H1 (cell line): ENCODE measurements at regions not wholly inside any gene's neighbourhood (a gene's known extent, or its start where the extent isn't known, plus 50 kb on each side); places are given as distances from the start of the nearest gene placed in this dataset.

Source experiments
- CTCF ChIA-PET: fragments of 300-600 bp; sonication (Branson Sonifier 250); formaldehyde crosslinking; loops from one replicate; lab custom pipeline; 2021; ENCODE audit not compliant: partially characterized antibody; lab: Charles Lee
- POLR2A ChIA-PET: fragments of 300-600 bp; sonication (Branson Sonifier 250); formaldehyde crosslinking; loops from one replicate; lab custom pipeline; 2021; ENCODE audit warnings: inconsistent platforms; ENCODE audit not compliant: partially characterized antibody; lab: Charles Lee
- DNase-seq, 2 experiments: peaks; one replicate each; pipeline versions ENCODE4 v3.0.0 to v3.0.0-alpha.2; 2010 to 2022; ENCODE audit warnings: low spot score in 2 of 2, low read depth in 1 of 2, mixed read lengths in 1 of 2
- FAIRE-seq: peaks from 2 replicates; lab custom pipeline; 2011; peaks lifted over from hg19 to GRCh38; lab: Jason Lieb, UNC
- H2AFZ ChIP-seq: 2 replicates; pipeline ENCODE4 v1.8.1; 2012; ENCODE audit warnings: low read length, inconsistent platforms
- H2AK5ac ChIP-seq: 2 replicates; pipeline ENCODE4 v1.6.1; 2013; ENCODE audit warnings: low read depth, low read length
- H2BK120ac ChIP-seq: replicated peaks from 2 replicates; pipeline ENCODE3; 2013; ENCODE audit warnings: low read depth, low read length, inconsistent platforms
- H2BK12ac ChIP-seq: 2 replicates; pipeline ENCODE4 v1.6.1; 2013; ENCODE audit warnings: low read depth, low read length
- H2BK15ac ChIP-seq: 2 replicates; pipeline ENCODE4 v1.6.1; 2013; ENCODE audit warnings: low read length
- H2BK20ac ChIP-seq: 2 replicates; pipeline ENCODE4 v1.6.1; 2013; ENCODE audit warnings: low read length
- H2BK5ac ChIP-seq: 2 replicates; pipeline ENCODE4 v1.6.1; 2013; ENCODE audit warnings: low read depth, low read length
- H3K14ac ChIP-seq: 2 replicates; pipeline ENCODE4 v1.6.1; 2013; ENCODE audit warnings: inconsistent platforms; ENCODE audit not compliant: insufficient read length
- H3K18ac ChIP-seq: 2 replicates; pipeline ENCODE4 v1.6.1; 2013; ENCODE audit warnings: low read length; ENCODE audit errors: extremely low read depth
- H3K23ac ChIP-seq: 2 replicates; pipeline ENCODE4 v1.6.1; 2013; ENCODE audit warnings: inconsistent platforms; ENCODE audit not compliant: insufficient read length
- H3K23me2 ChIP-seq: 2 replicates; pipeline ENCODE4 v1.6.1; 2013; ENCODE audit warnings: low read depth, low read length
- H3K27ac ChIP-seq: 2 replicates; pipeline ENCODE4 v1.6.1; 2011; ENCODE audit warnings: low read depth, low read length, inconsistent platforms
- H3K27me3 ChIP-seq, 4 experiments: replicated peaks in 1 of 4; 1 replicate in 1 of 4; 2 replicates in 3 of 4; pipeline versions ENCODE4 v1.6.1 to v1.8.1; 2011 to 2013; ENCODE audit warnings: low read length in 3 of 4, mild to moderate bottlenecking in 3 of 4, inconsistent platforms in 2 of 4, mixed read lengths in 2 of 4, moderate library complexity in 1 of 4; ENCODE audit not compliant: control insufficient read depth in 3 of 4, insufficient read depth in 3 of 4; ENCODE audit errors: extremely low read depth in 1 of 4
- H3K36me3 ChIP-seq, 4 experiments: 2 replicates each; pipeline versions ENCODE4 v1.6.1 to v1.8.1; 2011 to 2013; ENCODE audit warnings: mild to moderate bottlenecking in 4 of 4, low read length in 3 of 4, moderate library complexity in 2 of 4, control low read depth in 1 of 4, inconsistent platforms in 1 of 4; ENCODE audit not compliant: insufficient read depth in 4 of 4, control insufficient read depth in 2 of 4
- H3K4ac ChIP-seq: replicated peaks from 2 replicates; pipeline ENCODE3; 2013; ENCODE audit warnings: low read length, low read depth, mixed read lengths, inconsistent platforms; ENCODE audit not compliant: insufficient read length
- H3K4me1 ChIP-seq, 4 experiments: replicated peaks in 1 of 4; 1 replicate in 1 of 4; 2 replicates in 3 of 4; pipeline versions ENCODE4 v1.6.1 to v1.8.1; 2011 to 2013; ENCODE audit warnings: low read length in 3 of 4, inconsistent platforms in 2 of 4, mixed read lengths in 1 of 4; ENCODE audit not compliant: insufficient read depth in 4 of 4, control insufficient read depth in 3 of 4
- H3K4me2 ChIP-seq, 2 experiments: 2 replicates each; pipeline versions ENCODE4 v1.6.1 to v1.8.1; 2011 to 2013; ENCODE audit warnings: low read depth in 2 of 2, low read length in 2 of 2, control low read depth in 1 of 2, inconsistent platforms in 1 of 2, mild to moderate bottlenecking in 1 of 2; ENCODE audit not compliant: insufficient read depth in 1 of 2
- H3K4me3 ChIP-seq, 4 experiments: fragments of 200-600, 300-600 bp in 1 of 4; sonication (generic), shearing (Covaris generic), sonication (Bioruptor Twin) in 1 of 4; 2 replicates each; pipeline versions ENCODE4 v1.5.1 to v1.8.1; 2011 to 2016; ENCODE audit warnings: low read length in 4 of 4, low read depth in 3 of 4, control low read depth in 2 of 4, inconsistent platforms in 2 of 4, mild to moderate bottlenecking in 2 of 4, mixed read lengths in 1 of 4, moderate library complexity in 1 of 4; ENCODE audit not compliant: insufficient read depth in 2 of 4; ENCODE audit errors: extremely low read depth in 1 of 4
- H3K56ac ChIP-seq: replicated peaks from 2 replicates; pipeline ENCODE3; 2013; ENCODE audit warnings: low read depth, mild to moderate bottlenecking, mixed read lengths, low read length, inconsistent platforms; ENCODE audit not compliant: insufficient read length
- H3K79me1 ChIP-seq: 2 replicates; pipeline ENCODE4 v1.6.1; 2013; ENCODE audit warnings: low read depth, low read length, control low read depth
- H3K79me2 ChIP-seq, 2 experiments: 2 replicates each; pipeline versions ENCODE4 v1.6.1 to v1.8.1; 2012 to 2013; ENCODE audit warnings: low read length in 2 of 2, mild to moderate bottlenecking in 2 of 2, inconsistent platforms in 1 of 2; ENCODE audit not compliant: insufficient read depth in 2 of 2, control insufficient read depth in 1 of 2
- H3K9ac ChIP-seq, 4 experiments: replicated peaks in 1 of 4; 1 replicate in 1 of 4; 2 replicates in 3 of 4; pipeline versions ENCODE4 v1.6.1 to v1.8.1; 2011 to 2013; ENCODE audit warnings: low read depth in 3 of 4, low read length in 3 of 4, control low read depth in 2 of 4, mild to moderate bottlenecking in 2 of 4, moderate library complexity in 2 of 4, inconsistent platforms in 1 of 4; ENCODE audit errors: extremely low read depth in 1 of 4
- H3K9me3 ChIP-seq, 2 experiments: 2 replicates each; pipeline versions ENCODE4 v1.6.1 to v1.8.1; 2012 to 2013; ENCODE audit warnings: mild to moderate bottlenecking in 2 of 2, moderate library complexity in 2 of 2, control low read depth in 1 of 2, inconsistent platforms in 1 of 2, low read depth in 1 of 2, low read length in 1 of 2, mixed read lengths in 1 of 2; ENCODE audit not compliant: insufficient read depth in 2 of 2
- H4K20me1 ChIP-seq, 2 experiments: replicated peaks in 1 of 2; 2 replicates each; pipeline versions ENCODE3 to v1.8.1; 2011 to 2013; ENCODE audit warnings: inconsistent platforms in 2 of 2, low read length in 2 of 2, mild to moderate bottlenecking in 1 of 2; ENCODE audit not compliant: insufficient read depth in 2 of 2, control insufficient read depth in 1 of 2
- H4K5ac ChIP-seq: 2 replicates; pipeline ENCODE4 v1.6.1; 2013; ENCODE audit warnings: low read length, low read depth, mixed read lengths, inconsistent platforms; ENCODE audit not compliant: insufficient read length
- H4K8ac ChIP-seq: 2 replicates; pipeline ENCODE4 v1.8.0; 2013; ENCODE audit warnings: mild to moderate bottlenecking, moderate library complexity, low read length, inconsistent platforms; ENCODE audit not compliant: insufficient read depth; ENCODE audit errors: extremely low read depth
- H4K91ac ChIP-seq: replicated peaks from 2 replicates; pipeline ENCODE3; 2013; ENCODE audit warnings: low read length, mixed read lengths, inconsistent platforms; ENCODE audit not compliant: insufficient read length
- ATF2 ChIP-seq: IDR thresholded peaks from 2 replicates; pipeline ENCODE4 v1.6.1; 2012; ENCODE audit warnings: low read length, inconsistent platforms
- CTBP2 ChIP-seq: IDR thresholded peaks from 2 replicates; pipeline ENCODE4 v1.7.0; 2011; ENCODE audit warnings: borderline replicate concordance, mild to moderate bottlenecking, moderate library complexity, mixed read lengths, low read length; ENCODE audit not compliant: insufficient read depth, insufficient read length
- CTCF ChIP-seq, 3 experiments: IDR thresholded peaks; 1 replicate in 2 of 3; 2 replicates in 1 of 3; pipeline versions ENCODE4 v1.5.1 to v1.6.1; 2011; ENCODE audit warnings: low read length in 3 of 3, mild to moderate bottlenecking in 3 of 3, inconsistent platforms in 2 of 3, low read depth in 1 of 3, moderate library complexity in 1 of 3; ENCODE audit not compliant: insufficient read depth in 1 of 3; ENCODE audit errors: control extremely low read depth in 1 of 3
- EGR1 ChIP-seq: IDR thresholded peaks from 2 replicates; pipeline ENCODE4 v1.6.1; 2011; ENCODE audit warnings: low read depth, low read length, borderline replicate concordance
- JUN ChIP-seq: IDR thresholded peaks from 2 replicates; pipeline ENCODE4 v1.6.1; 2011; ENCODE audit warnings: low read depth, mild to moderate bottlenecking, improper control_type of control experiment, low read length
- KDM1A ChIP-seq: fragments of 200-600, 300-600 bp; sonication (generic); IDR thresholded peaks from 2 replicates; pipeline ENCODE4 v1.7.1; 2016; ENCODE audit warnings: mild to moderate bottlenecking, low read length, borderline replicate concordance
- PHF8 ChIP-seq: fragments of 200-600 bp; sonication (generic); conservative IDR thresholded peaks from 2 replicates; pipeline ENCODE4 v1.7.1; 2012; ENCODE audit warnings: low read depth, mild to moderate bottlenecking, inconsistent platforms, low read length, moderate library complexity
- SIRT6 ChIP-seq: IDR thresholded peaks from one replicate; pipeline ENCODE4 v1.7.1; 2012; ENCODE audit warnings: low read length, inconsistent platforms
- SP2 ChIP-seq: IDR thresholded peaks from 2 replicates; pipeline ENCODE4 v1.6.1; 2012; ENCODE audit warnings: mild to moderate bottlenecking, low read length, inconsistent platforms
- SRF ChIP-seq: IDR thresholded peaks from 2 replicates; pipeline ENCODE4 v1.6.1; 2011; ENCODE audit warnings: mild to moderate bottlenecking, low read depth, low read length, moderate library complexity
- TBP ChIP-seq: IDR thresholded peaks from 2 replicates; pipeline ENCODE4 v1.6.1; 2011; ENCODE audit warnings: low read depth, low read length, improper control_type of control experiment
- WGBS, 2 experiments: shearing (Covaris generic) in 1 of 2; methylation state at CpG; one replicate each; pipeline versions ENCODE4 v1.1.6 to v1.1.7; 2013 to 2015; ENCODE audit warnings: low lambda C conversion rate in 2 of 2, mixed read lengths in 2 of 2, inconsistent platforms in 1 of 2, low coverage in 1 of 2, missing lambda C conversion rate in 1 of 2; ENCODE audit not compliant: insufficient replicate concordance in 2 of 2, insufficient coverage in 1 of 2, insufficient read length in 1 of 2; ENCODE audit errors: extremely low coverage in 1 of 2, missing lambda C conversion rate in 1 of 2; 5-methylcytosine and 5-hydroxymethylcytosine counted together

GRCh38 chr2:156797832-156798231 lies 361.7 kb downstream of the GPD2 start:
- H4K20me1 ChIP-seq: no peaks in the 10 kb centered on the region
- H2BK12ac ChIP-seq: no peak overlapping the region
- H3K4me3 ChIP-seq: no peak overlapping the region
- H2BK15ac ChIP-seq: no peak overlapping the region
- no peak overlapping the region for H3K4me2 ChIP-seq
- peaks cover 0 to 12% (median 3%) of the 10 kb centered on the region in 4 experiments; a peak in 4 of 7 replicates for H3K4me1 ChIP-seq
- H3K27ac ChIP-seq: no peak overlapping the region
- H3K14ac ChIP-seq: no peak overlapping the region
- no peak overlapping the region for H2AK5ac ChIP-seq
- no peak overlapping the region; the same call in 1 of the 2 replicates for H2BK20ac ChIP-seq
- H3K79me1 ChIP-seq: no peaks in the 10 kb centered on the region
- no peak overlapping the region for H3K56ac ChIP-seq
- H3K36me3 ChIP-seq: no peaks in the 10 kb centered on the region
- H3K4ac ChIP-seq: no peak overlapping the region
- FAIRE-seq: no peak
- no peak overlapping the region for H2BK5ac ChIP-seq
- H3K23ac ChIP-seq: no peak overlapping the region
- no peak overlapping the region for H2AFZ ChIP-seq
- H3K79me2 ChIP-seq: no peaks in the 10 kb centered on the region
- DNase-seq: no peak
- ChIA-PET POLR2A (no interaction called here), CTCF (interaction anchor here (1.7 kb wide), 1 partner anchor 9 kb away, joined by 4 read pairs; no protein-coding TSS in a partner anchor)
- H3K23me2 ChIP-seq: no peaks in the 10 kb centered on the region
- no peak overlapping the region for H3K18ac ChIP-seq
- no peak overlapping the region for H2BK120ac ChIP-seq
- no peak overlapping the region for H4K5ac ChIP-seq
- no peaks in the 10 kb centered on the region for H3K27me3 ChIP-seq
- H3K9ac ChIP-seq: no peak overlapping the region
- no peak overlapping the region for H4K8ac ChIP-seq
- no peaks in the 10 kb centered on the region for H3K9me3 ChIP-seq
- H4K91ac ChIP-seq: no peak overlapping the region
- 88% methylated on average over 2 of the region's 2 CpGs; no CpG with 5 or more reads in 1 of the 2 experiments for WGBS, 2 experiments
- TF ChIP-seq TBP (no peak), PHF8 (no peak), SP2 (no peak), EGR1 (no peak), KDM1A (no peak), CTCF (IDR thresholded peaks at IDR 0.05; ENCODE audit: control extremely low read depth in 1 of 3, insufficient read depth in 1 of 3, low read depth in 1 of 3, low read length in 3 of 3) (no peak), ATF2 (no peak), CTBP2 (no peak), SRF (no peak), JUN (no peak), SIRT6 (no peak)
